ENCODE measurements at regions not wholly inside any gene's neighbourhood (a gene's known extent, or its start where the extent isn't known, plus 50 kb on each side); places are given as distances from the start of the nearest gene placed in this dataset.

DNA sequence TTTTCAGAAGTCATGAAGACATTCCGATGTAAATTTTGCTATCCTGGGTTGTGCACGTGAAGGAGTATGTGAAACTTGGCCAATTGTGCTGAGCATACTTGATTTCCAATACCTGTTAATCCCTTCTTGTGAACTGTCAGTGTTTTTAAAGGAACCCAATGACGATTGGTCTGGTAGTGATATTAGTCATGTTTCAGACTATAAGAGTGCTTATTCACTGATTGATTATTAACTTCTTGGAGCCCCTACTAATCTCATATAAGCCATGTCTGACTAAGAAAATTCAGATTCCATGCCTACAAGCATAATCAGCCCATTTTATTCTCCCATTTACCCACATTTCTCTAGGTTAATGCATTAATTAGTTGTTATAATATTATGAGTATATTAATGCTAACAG lies 330.8 kb upstream of the MTNR1B start:
- ChIA-PET CTCF (ENCODE audit: partially characterized antibody) (interaction anchor here (0.5 to 1.2 kb wide), 2 partner anchors 10 to 366 kb away, joined by 3 read pairs; no protein-coding TSS in a partner anchor), POLR2A (ENCODE audit: partially characterized antibody) (no interaction called here)
- Histone ChIP-seq H4K8ac (ENCODE audit: extremely low read depth, insufficient read depth, low read length) (no peak overlapping the region), H3K4ac (replicated peaks; ENCODE audit: insufficient read length, low read depth, low read length) (no peak overlapping the region), H4K91ac (replicated peaks; ENCODE audit: insufficient read length, low read length) (no peak overlapping the region), H3K23me2 (ENCODE audit: low read depth, low read length) (no peaks in the 10 kb centered on the region), H4K5ac (ENCODE audit: insufficient read length, low read depth, low read length) (no peak overlapping the region), H3K4me3 (ENCODE audit: extremely low read depth in 1 of 4, insufficient read depth in 2 of 4, low read depth in 3 of 4, low read length in 4 of 4) (no peak overlapping the region), H3K23ac (ENCODE audit: insufficient read length) (no peak overlapping the region), H3K14ac (ENCODE audit: insufficient read length) (no peak overlapping the region), H3K4me2 (ENCODE audit: insufficient read depth in 1 of 2, low read depth in 2 of 2, low read length in 2 of 2) (no peak overlapping the region), H2BK20ac (ENCODE audit: low read length) (no peak overlapping the region), H3K9me3 (ENCODE audit: insufficient read depth in 2 of 2, low read depth in 1 of 2, low read length in 1 of 2) (no peaks in the 10 kb centered on the region), H3K79me2 (ENCODE audit: control insufficient read depth in 1 of 2, insufficient read depth in 2 of 2, low read length in 2 of 2) (no peaks in the 10 kb centered on the region), H2BK12ac (ENCODE audit: low read depth, low read length) (no peak overlapping the region), H3K56ac (replicated peaks; ENCODE audit: insufficient read length, low read depth, low read length) (no peak overlapping the region), H3K36me3 (ENCODE audit: control insufficient read depth in 2 of 4, insufficient read depth in 4 of 4, low read length in 3 of 4) (no peaks in the 10 kb centered on the region), H3K9ac (replicated peaks in 1 of 4; ENCODE audit: extremely low read depth in 1 of 4, low read depth in 3 of 4, low read length in 3 of 4) (no peak overlapping the region), H2AFZ (ENCODE audit: low read length) (no peak overlapping the region), H3K18ac (ENCODE audit: extremely low read depth, low read length) (no peak overlapping the region), H2AK5ac (ENCODE audit: low read depth, low read length) (no peak overlapping the region), H3K79me1 (ENCODE audit: low read depth, low read length) (no peaks in the 10 kb centered on the region), H3K27me3 (replicated peaks in 1 of 4; ENCODE audit: control insufficient read depth in 3 of 4, extremely low read depth in 1 of 4, insufficient read depth in 3 of 4, low read length in 3 of 4) (no peaks in the 10 kb centered on the region; a peak in 1 of 7 replicates), H2BK120ac (replicated peaks; ENCODE audit: low read depth, low read length) (no peak overlapping the region), H4K20me1 (replicated peaks in 1 of 2; ENCODE audit: control insufficient read depth in 1 of 2, insufficient read depth in 2 of 2, low read length in 2 of 2) (no peaks in the 10 kb centered on the region), H2BK15ac (ENCODE audit: low read length) (no peak overlapping the region), H3K4me1 (replicated peaks in 1 of 4; ENCODE audit: control insufficient read depth in 3 of 4, insufficient read depth in 4 of 4, low read length in 3 of 4) (no peaks in the 10 kb centered on the region), H2BK5ac (ENCODE audit: low read depth, low read length) (no peak overlapping the region), H3K27ac (ENCODE audit: low read depth, low read length) (no peak overlapping the region)
- 78% methylated on average over 3 of the region's 3 CpGs; no CpG with 5 or more reads in 1 of the 2 experiments for WGBS, 2 experiments (ENCODE audit: extremely low coverage in 1 of 2, insufficient coverage in 1 of 2, insufficient read length in 1 of 2, insufficient replicate concordance in 2 of 2, low coverage in 1 of 2, low lambda C conversion rate in 2 of 2, missing lambda C conversion rate in 1 of 2)
- TF ChIP-seq JUND (IDR thresholded peaks at IDR 0.05; ENCODE audit: low read length) (no peak), RXRA (IDR thresholded peaks at IDR 0.05; ENCODE audit: insufficient read depth, low read depth, low read length) (no peak), CBX5 (IDR thresholded peaks at IDR 0.05; ENCODE audit: low read depth, low read length) (no peak), SRF (IDR thresholded peaks at IDR 0.05; ENCODE audit: low read depth, low read length) (no peak), EP300 (IDR thresholded peaks at IDR 0.05; ENCODE audit: borderline replicate concordance in 1 of 2, low read depth in 2 of 2, low read length in 2 of 2) (no peak), CHD2 (IDR thresholded peaks at IDR 0.05; ENCODE audit: low read length) (no peak), RBBP5 (IDR thresholded peaks at IDR 0.05; ENCODE audit: borderline replicate concordance, low read depth, low read length) (no peak), TAF1 (IDR thresholded peaks at IDR 0.05; ENCODE audit: low read depth, low read length) (no peak), TBP (IDR thresholded peaks at IDR 0.05; ENCODE audit: low read depth, low read length) (no peak), RAD21 (IDR thresholded peaks at IDR 0.05 in 1 of 2, conservative IDR thresholded peaks at IDR 0.05 in 1 of 2; ENCODE audit: low read depth in 2 of 2, low read length in 2 of 2) (no peak), CBX8 (IDR thresholded peaks at IDR 0.05; ENCODE audit: borderline replicate concordance, low read depth, low read length) (no peak), NRF1 (IDR thresholded peaks at IDR 0.05; ENCODE audit: low read depth, low read length) (no peak), HDAC2 (IDR thresholded peaks at IDR 0.05; ENCODE audit: borderline replicate concordance in 1 of 2, low read depth in 2 of 2, low read length in 2 of 2) (no peak), EZH2 (IDR thresholded peaks at IDR 0.05; ENCODE audit: low read depth, low read length, severe bottlenecking) (no peak), POLR2A (IDR thresholded peaks at IDR 0.05; ENCODE audit: control extremely low read depth in 1 of 2, low read depth in 2 of 2, low read length in 2 of 2) (no peak)
- FAIRE-seq = no peak
- no peak for DNase-seq (ENCODE audit: low read depth in 1 of 2, low spot score in 2 of 2)
